ENCODE measurements at regions not wholly inside any gene's neighbourhood (a gene's known extent, or its start where the extent isn't known, plus 50 kb on each side); places are given as distances from the start of the nearest gene placed in this dataset.

GRCh38 chr20:4366076-4366475 is 117.0 kb upstream of the ADRA1D start:
- TF ChIP-seq CTCF (IDR thresholded peaks at IDR 0.05): no peak
- TF ChIP-seq EP300 (IDR thresholded peaks at IDR 0.05; ENCODE audit: borderline replicate concordance in 1 of 2, low read depth in 1 of 2, low read length in 1 of 2): no peak
- TF ChIP-seq FOSL2 (IDR thresholded peaks at IDR 0.05; ENCODE audit: borderline replicate concordance, low read depth): no peak
- no peak for TF ChIP-seq REST (IDR thresholded peaks at IDR 0.05; ENCODE audit: low read depth, low read length)
- TF ChIP-seq SMC3 (IDR thresholded peaks at IDR 0.05; ENCODE audit: low read depth, low read length): no peak
- TF ChIP-seq POLR2AphosphoS5 (IDR thresholded peaks at IDR 0.05; ENCODE audit: low read depth, low read length): no peak
- no peak for TF ChIP-seq RAD21 (IDR thresholded peaks at IDR 0.05; ENCODE audit: low read length)
- no peak for TF ChIP-seq TAF1 (IDR thresholded peaks at IDR 0.05; ENCODE audit: borderline replicate concordance, low read depth, low read length)
- TF ChIP-seq EZH2phosphoT487 (IDR thresholded peaks at IDR 0.05; ENCODE audit: borderline replicate concordance, low read depth): no peak
- no peak for TF ChIP-seq RFX5 (IDR thresholded peaks at IDR 0.05; ENCODE audit: low read length)
- no peak for TF ChIP-seq MXI1 (IDR thresholded peaks at IDR 0.05; ENCODE audit: low read depth, low read length)
- no peak for TF ChIP-seq ZBTB33 (IDR thresholded peaks at IDR 0.05; ENCODE audit: borderline replicate concordance, low read depth)
- TF ChIP-seq MEF2A (IDR thresholded peaks at IDR 0.05; ENCODE audit: borderline replicate concordance, low read depth): no peak
- no peak for TF ChIP-seq GABPA (IDR thresholded peaks at IDR 0.05; ENCODE audit: low read depth)

Data from SK-N-SH (cell line).